Adrenal gland (tissue), 9 donors: ENCODE measurements at regions not wholly inside any gene's neighbourhood (a gene's known extent, or its start where the extent isn't known, plus 50 kb on each side); places are given as distances from the start of the nearest gene placed in this dataset.

Experiments
- DNase-seq, 7 donors: peaks; one replicate each; pipeline ENCODE4 v3.0.0-alpha.2; 2019 to 2020
- H3K27ac ChIP-seq, 5 donors: fragments of 200-600 bp; sonication (generic) in 4 of 5; 1 replicate in 3 of 5; 2 replicates in 2 of 5; pipeline versions ENCODE4 v1.5.1 to v1.8.0; 2016 to 2020; ENCODE audit warnings: mild to moderate bottlenecking in 1 of 5
- H3K27me3 ChIP-seq: fragments of 200-600 bp; 2 replicates; pipeline ENCODE4 v1.8.0; 2021
- H3K36me3 ChIP-seq, 2 donors: fragments of 200-600 bp; replicated peaks in 1 of 2; 1 replicate in 1 of 2; 2 replicates in 1 of 2; pipeline versions ENCODE4 v1.5.1 to v1.8.0; 2018 to 2022
- H3K4me1 ChIP-seq, 2 donors: fragments of 200-600 bp; replicated peaks in 1 of 2; 1 replicate in 1 of 2; 2 replicates in 1 of 2; pipeline versions ENCODE4 v1.5.1 to v1.8.0; 2018 to 2021
- H3K4me3 ChIP-seq, 4 donors: fragments of 200-600 bp; sonication (generic) in 3 of 4; one replicate each; pipeline ENCODE4 v1.5.1; 2016 to 2018
- H3K9me3 ChIP-seq, 3 donors: fragments of 200-600 bp; sonication (generic) in 1 of 3; replicated peaks in 1 of 3; 1 replicate in 2 of 3; 2 replicates in 1 of 3; pipeline versions ENCODE4 v1.5.1 to v1.8.0; 2016 to 2021
- CTCF ChIP-seq, 6 experiments: fragments of 450-650 bp in 4 of 6; fragments of 200-600 bp in 2 of 6; sonication (generic) in 1 of 6; IDR thresholded peaks; 1 replicate in 5 of 6; 2 replicates in 1 of 6; pipeline versions ENCODE4 v1.5.1 to v1.8.0; 2016 to 2021; ENCODE audit warnings: antibody characterized with exemption in 6 of 6, mild to moderate bottlenecking in 2 of 6, moderate library complexity in 1 of 6
- POLR2A ChIP-seq, 2 donors: fragments of 450-650 bp; IDR thresholded peaks; one replicate each; pipeline ENCODE4 v1.6.1; 2017; ENCODE audit warnings: antibody characterized with exemption in 2 of 2, mild to moderate bottlenecking in 2 of 2, moderate library complexity in 1 of 2
- WGBS, 4 donors: extraction: QIAGEN DNeasy Blood & Tissue Kit in 2 of 4; methylation state at CpG; one replicate each; pipeline versions ENCODE4 v1.1.5 to v1.1.7; 2013 to 2017; 5-methylcytosine and 5-hydroxymethylcytosine counted together
- intact Hi-C, 2 donors: fragments of 100-400 bp; cut with DNase I; formaldehyde crosslinking; loops; one replicate each; pipeline versions ENCODE4 v1.14.1 to v1.15.0; 2022 to 2023
- donor health status: healthy with polysubstance abuse.
- donor health status: Bipolar disorder and iron deficiency.
- donor health status: DM: yes; HTN: yes; CAD: no.
- donor health status: DM: no; HTN: no; CAD: no.
- donor health status: DM: no; HTN: no; CAD: no.

DNA sequence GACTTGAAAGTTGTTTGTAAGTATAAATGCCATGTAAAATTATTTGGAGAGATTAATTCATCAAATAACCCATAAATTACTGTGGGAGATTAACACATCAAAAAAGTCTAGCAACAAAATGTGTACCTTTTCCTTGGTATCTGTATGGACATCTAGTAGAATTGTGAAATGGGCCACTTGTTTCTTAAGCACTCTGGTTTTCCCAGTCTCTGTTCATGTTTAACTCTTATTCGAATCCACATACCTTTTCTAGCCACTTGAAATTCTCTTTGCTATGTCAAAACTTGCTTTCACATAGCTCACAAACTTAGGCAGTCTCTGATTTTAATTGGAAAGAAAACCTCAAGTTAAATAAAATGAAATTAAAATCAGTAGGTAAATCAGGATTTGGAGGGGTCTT lies 470.6 kb downstream of the LMO7 start:
- no peaks in the 10 kb centered on the region for H3K4me1 ChIP-seq
- no peaks in the 10 kb centered on the region for H3K27me3 ChIP-seq
- H3K27ac ChIP-seq: no peak overlapping the region
- 0% methylated on average over 1 of the region's 1 CpG for WGBS, 4 donors
- TF ChIP-seq CTCF (IDR thresholded peaks at IDR 0.05): no peak
- TF ChIP-seq POLR2A (IDR thresholded peaks at IDR 0.05): no peak
- intact Hi-C loops: no loop called here
- DNase-seq: no peak
- no peaks in the 10 kb centered on the region for H3K9me3 ChIP-seq
- H3K36me3 ChIP-seq: no peaks in the 10 kb centered on the region
- no peak overlapping the region for H3K4me3 ChIP-seq

- no peak for TF ChIP-seq POLR2A (IDR thresholded peaks at IDR 0.05)
- no peak for TF ChIP-seq CTCF (IDR thresholded peaks at IDR 0.05)
- Histone ChIP-seq H3K36me3 (no peaks in the 10 kb centered on the region), H3K9me3 (no peaks in the 10 kb centered on the region), H3K4me1 (no peaks in the 10 kb centered on the region), H3K27ac (no peak overlapping the region), H3K27me3 (no peaks in the 10 kb centered on the region), H3K4me3 (no peak overlapping the region)
- DNase-seq: no peak
- intact Hi-C loops: no loop called here
- 56 to 74% (median 64%) methylated on average over 3 of the region's 3 CpGs for WGBS, 4 donors
These were observed 458.5 kb downstream of the LMO7 start for GRCh38 chr13:76094645-76095044.

GRCh38 chr13:76091076-76091475 lies 454.9 kb downstream of the LMO7 start:
- Histone ChIP-seq H3K4me3 (no peak overlapping the region), H3K27ac (no peak overlapping the region), H3K9me3 (no peaks in the 10 kb centered on the region), H3K27me3 (no peaks in the 10 kb centered on the region), H3K4me1 (no peaks in the 10 kb centered on the region), H3K36me3 (no peaks in the 10 kb centered on the region)
- intact Hi-C loops: no loop called here
- WGBS, 4 donors: 39 to 58% (median 48%) methylated on average over 4 of the region's 4 CpGs
- no peak for TF ChIP-seq CTCF (IDR thresholded peaks at IDR 0.05)
- TF ChIP-seq POLR2A (IDR thresholded peaks at IDR 0.05): no peak
- DNase-seq: no peak

- Histone ChIP-seq H3K4me3 (no peak overlapping the region), H3K27me3 (no peaks in the 10 kb centered on the region), H3K36me3 (no peaks in the 10 kb centered on the region), H3K4me1 (no peaks in the 10 kb centered on the region), H3K27ac (no peak overlapping the region), H3K9me3 (no peaks in the 10 kb centered on the region)
- no peak for DNase-seq
- 86 to 98% (median 91%) methylated on average over 1 of the region's 1 CpG for WGBS, 4 donors
- intact Hi-C loops: no loop called here
- TF ChIP-seq CTCF (IDR thresholded peaks at IDR 0.05) (no peak), POLR2A (IDR thresholded peaks at IDR 0.05) (no peak)
These were observed 450.6 kb downstream of the LMO7 start for GRCh38 chr13:76086729-76087128.
